H4 (cell line): ENCODE measurements at regions not wholly inside any gene's neighbourhood (a gene's known extent, or its start where the extent isn't known, plus 50 kb on each side); places are given as distances from the start of the nearest gene placed in this dataset.
"Not testable (repeated sequence)": the region's sequence is repeated elsewhere in the genome, so short reads cannot be mapped to it uniquely, and the experiment has no call there.

Experiments used
- DNase-seq: peaks from one replicate; pipeline ENCODE4 v3.0.0-alpha.2; 2015; ENCODE audit warnings: low spot score

DNA sequence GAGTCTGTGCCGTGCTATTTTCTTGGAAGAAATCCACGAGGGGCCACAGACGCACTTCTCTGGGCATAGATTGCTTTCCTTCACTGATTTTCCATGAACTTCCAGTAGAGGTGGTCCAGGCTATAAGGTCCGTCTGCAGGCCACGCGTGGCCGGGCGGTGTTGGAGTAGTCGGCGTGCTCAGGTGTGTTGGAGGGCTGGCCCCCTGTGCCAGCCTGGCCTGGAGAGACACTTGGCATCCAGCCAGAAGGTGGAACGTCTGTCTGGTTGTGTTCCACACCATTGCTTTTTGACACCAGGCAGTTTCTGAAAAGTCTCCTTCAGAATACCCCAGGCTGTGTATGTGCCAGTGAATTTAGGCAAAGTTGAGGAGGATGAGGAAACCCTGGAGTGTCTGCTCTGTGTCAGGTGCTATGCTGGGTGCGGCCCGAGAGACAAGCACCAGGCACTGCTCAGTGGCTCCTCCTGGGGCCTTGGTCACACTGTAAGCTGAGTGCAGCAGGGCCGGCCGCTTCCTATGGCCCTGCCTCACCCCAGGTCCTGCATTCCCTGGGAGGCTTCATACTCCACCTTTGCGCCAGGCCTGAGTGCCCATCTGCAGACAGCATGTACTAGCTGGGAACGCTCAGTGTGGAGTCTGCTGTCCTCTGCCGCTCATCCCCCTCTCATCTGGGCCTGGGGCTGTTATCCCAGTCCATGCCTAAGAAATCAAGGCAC is 52.1 kb upstream of the TAMM41 start:
- DNase-seq, result no peak

DNA sequence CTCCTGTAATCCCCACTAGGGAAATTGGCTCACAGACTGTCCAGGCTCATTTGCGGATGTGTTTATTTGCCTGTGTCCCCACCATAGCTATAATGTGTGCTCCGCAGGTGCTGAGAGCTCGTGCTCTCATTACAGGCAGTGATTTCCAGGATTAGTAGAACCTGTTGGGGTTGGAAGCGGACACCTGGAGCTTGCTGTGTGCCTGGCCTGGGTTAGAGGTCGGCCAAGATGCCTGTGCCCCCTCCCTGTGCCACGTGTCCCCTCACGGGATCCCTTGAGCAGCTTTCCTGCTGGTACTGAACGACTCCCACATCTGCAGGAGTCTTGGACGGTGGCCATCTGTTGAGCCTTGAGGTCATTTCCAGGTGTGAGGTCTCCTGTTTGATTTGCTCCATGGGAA is 52.7 kb upstream of the TAMM41 start:
- not testable (repeated sequence) for DNase-seq

DNA sequence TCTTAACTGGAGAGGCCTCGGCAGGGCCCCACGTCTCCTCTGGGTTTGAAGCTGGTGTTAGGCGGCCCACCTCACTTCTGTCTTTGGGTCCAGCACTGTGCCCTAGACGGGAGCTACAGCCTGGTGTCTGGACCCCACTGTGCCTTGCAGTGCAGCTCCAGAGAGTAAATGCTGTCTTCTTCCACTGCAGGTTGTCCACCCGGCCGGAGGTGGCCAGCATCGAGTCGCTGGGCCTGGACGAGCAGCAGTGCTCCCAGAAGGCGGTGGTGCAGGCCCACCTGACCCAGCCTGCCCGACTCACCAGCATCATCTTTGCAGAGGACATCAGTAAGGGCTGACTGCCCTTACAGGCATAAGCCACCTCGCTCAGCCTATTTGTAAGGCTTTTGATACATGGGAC is 53.1 kb upstream of the TAMM41 start:
- no peak for DNase-seq

DNA sequence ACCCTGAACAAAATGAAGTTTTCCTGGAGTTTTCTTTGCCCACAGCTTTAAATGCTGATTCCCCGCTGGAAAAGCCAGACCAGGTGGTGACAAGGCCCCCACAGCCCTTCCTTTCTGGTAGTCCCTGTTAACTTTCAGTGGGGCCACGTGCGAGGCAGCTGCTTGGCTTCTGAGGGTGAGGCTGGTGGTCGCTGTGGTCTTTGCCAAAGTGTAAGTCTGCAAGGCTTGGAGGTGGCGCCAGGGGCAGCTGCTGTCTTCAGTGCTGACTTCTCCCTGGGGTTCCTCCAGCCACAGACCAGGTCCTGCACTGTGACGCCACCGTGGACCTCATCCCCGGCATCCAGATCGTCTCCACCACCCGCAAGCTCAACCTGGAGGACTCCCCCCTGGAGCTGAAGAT is 54.1 kb upstream of the TAMM41 start:
- no peak for DNase-seq

DNA sequence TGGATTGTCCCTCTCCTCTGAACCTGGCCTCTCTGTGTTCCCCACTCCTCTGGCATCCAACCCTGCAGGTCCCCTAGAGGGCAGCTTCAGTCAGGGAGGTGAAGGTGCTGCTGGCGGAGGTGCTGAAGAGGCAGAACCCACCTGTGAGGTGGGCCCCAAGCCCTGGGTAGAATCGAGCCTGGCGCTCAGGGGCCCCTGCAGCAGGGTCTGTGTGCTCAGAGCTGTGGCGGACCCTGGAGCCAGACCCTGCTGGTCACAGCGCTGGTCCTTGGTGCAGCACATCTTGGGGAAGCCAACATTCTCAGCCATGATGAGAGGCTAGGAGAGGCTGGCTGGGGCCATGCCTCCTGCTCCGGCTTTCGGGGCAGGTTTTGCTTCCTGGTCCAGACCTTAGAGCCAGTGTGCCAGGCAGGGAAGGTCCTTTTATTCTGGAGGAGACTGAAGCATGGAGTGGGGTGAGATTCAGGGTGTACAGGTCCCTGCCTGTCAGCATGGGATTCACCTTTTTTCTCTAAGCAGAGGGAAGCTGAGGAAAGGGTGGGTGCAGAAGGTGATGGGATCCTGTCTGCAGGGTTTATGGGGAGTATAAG is 54.7 kb upstream of the TAMM41 start:
- no peak for DNase-seq

DNA sequence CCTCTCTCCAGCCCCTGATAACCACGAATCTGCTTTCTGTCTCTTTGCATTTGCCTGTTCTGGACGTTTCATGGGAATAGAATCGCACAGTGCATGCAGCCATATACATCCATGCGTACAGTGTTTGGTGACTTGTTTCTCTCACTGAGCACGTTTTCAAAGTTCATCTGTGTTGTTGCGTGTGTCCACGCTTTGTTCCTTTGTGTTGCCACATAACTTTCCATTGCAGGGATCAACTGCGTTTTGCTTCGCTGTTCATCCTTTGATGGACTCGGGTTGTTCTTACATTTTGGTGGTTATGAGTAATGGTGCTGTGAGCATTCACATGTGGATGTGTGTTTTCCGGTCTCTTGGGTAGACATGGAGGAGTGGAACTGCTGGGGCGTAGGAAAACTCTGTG is 56.4 kb upstream of the TAMM41 start:
- DNase-seq, result no peak

DNA sequence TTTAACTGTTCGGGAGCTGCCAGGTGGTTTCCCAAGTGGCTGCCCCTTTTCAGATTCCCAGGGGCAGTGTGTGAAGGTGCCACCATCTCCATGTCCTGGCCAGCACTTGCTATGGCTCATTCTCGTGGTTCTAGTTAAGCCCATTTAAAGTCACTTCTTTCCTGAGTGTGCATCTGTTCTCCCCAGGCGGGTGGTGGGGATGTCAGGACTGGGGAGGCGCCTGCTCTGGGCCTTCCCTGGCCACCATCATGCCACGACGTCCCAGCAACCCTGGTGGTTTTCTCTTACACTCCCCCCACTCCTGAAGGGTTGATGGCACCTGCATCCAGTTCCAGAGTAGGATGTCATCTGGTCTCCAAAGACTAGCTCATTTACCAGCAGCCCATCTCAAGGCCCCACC is 56.8 kb upstream of the TAMM41 start:
- DNase-seq, result no peak

DNA sequence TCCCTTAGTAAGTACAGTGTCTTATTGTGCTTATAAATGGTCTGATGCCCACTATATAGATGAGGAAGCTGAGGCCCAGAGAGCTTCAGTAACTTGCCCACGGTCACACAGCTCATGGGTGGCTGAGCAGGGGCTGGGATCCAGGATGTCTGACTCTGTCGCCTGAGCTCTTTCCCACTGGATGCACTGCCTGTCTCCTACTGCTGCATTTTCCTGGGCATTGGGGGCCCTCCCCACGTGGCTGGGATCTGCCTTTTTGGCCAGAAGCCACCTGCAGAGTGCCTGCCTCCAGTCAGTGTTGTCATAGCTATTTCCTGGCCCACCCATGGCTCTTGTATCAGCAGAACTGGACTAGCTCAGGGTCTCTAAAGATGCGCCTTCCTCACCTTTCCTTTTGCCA is 57.5 kb upstream of the TAMM41 start:
- DNase-seq, result no peak

DNA sequence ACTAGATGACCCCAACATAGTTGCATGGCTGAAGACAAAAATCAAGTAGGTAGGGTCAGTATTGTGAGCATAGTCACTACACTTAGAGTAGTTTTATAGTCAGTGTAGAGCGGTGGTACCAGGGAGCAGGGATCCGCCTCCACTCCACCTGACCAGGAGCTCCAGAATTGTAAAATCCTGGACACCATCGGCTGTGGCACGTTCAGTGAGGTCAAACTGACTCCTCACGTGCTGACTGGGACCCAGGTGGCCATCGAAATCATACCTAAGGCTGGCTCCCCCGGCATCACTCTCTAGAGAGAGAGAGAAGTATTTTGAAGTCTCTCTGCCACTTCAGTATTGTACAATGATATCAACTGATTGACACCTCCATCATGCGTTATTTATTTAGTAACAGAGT is 59.7 kb upstream of the TAMM41 start:
- no peak for DNase-seq

DNA sequence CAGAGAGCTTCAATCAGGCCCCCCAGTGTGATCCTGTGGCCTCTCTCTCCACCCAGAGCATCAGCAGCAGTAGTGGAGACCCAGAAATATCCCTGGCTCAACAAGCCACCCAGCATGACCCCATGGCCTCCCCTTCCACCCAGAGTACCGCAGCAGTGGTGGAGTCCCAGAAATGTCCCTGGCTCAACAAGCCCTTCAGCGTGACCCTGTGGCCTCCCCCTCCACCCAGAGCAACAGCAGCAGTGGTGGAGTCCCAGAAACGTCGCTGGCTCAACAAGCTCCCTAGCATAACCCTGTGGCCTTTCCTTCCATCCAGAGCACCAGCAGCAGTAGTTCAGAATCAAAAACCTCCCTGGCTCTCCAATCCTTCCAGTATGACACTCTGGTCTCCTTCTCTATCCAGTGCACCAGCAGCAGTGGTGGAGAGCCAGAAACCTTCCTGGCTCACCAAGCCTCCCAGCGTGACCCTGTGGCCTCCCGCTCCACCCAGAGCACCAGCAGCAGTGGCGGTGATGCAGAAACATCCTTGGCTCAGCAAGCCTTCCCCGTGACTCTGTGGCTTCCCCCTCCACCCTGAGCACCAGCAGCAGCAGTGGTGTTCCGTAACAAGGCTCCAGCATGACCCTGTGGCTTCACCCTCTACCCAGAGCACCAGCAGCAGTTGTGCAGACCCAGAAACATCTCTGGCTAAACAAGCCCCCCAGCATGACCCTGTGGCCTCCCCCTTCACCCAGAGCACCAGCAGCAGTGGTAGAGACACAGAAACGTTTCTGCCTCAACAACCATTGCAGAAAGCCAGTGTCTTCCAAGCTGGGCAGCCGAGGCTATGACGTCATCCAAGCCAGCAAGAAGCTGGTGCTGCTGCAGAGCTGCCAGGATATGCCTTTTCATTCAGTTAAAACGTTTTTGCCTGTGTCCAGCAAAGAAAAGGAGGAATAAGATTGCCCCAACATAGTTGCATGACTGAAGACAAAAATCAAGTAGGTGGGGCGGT is 61.3 kb upstream of the TAMM41 start:
- DNase-seq, result no peak

DNA sequence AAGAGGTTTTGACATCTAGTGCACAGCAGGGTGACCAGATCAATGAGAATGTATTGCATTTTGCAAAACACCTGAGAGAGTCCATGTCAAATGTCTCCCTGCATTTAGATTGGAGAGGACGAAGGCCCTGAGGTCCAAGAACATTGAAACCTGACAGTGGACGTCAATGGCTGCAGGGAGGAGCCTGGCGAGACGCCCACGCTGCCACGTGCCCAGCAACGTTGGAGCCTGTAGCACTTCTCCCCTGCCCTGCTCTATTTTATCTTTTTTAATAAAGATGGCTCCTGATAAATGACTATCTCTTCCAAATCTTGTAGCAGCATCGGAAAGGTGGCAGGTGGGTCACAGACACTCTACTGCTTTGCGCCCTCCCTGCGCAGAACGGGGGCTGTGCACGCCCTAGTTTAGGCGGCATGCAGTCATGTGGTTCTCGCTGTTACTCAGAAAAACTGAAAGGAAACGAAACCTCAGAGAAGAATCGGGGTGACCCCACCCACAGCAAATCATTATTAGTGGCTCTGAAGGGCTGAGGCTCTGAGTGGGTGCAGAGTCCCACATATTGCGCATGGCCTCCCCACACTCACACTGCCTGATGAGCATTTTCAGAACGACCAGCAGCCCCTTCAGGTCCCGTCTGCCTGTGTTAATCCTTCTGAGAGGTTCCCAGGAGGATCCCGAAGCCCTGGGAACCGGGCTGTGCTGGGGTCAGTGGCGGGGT is 62.5 kb upstream of the TAMM41 start:
- no peak for DNase-seq

DNA sequence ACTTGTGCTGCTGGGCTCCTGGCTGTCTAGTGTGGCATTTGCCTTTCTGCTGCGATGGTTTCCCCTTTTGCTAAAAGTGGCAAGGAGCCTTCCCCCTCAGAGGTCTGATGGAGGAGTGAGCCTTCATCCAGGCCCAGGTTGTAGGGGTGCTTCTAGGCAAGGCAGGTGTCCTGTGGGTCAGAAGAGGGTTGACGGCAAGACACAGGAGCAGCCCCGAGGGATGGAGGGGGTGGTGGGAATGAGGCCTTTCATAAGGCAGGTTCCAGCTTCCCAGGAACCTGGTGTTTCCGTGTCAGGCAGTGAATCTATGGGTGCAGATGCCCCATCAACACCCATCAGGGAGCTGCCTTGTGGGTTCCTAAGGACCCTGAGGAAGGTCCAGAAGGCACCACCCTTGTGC is 63.0 kb upstream of the TAMM41 start:
- no peak for DNase-seq

DNA sequence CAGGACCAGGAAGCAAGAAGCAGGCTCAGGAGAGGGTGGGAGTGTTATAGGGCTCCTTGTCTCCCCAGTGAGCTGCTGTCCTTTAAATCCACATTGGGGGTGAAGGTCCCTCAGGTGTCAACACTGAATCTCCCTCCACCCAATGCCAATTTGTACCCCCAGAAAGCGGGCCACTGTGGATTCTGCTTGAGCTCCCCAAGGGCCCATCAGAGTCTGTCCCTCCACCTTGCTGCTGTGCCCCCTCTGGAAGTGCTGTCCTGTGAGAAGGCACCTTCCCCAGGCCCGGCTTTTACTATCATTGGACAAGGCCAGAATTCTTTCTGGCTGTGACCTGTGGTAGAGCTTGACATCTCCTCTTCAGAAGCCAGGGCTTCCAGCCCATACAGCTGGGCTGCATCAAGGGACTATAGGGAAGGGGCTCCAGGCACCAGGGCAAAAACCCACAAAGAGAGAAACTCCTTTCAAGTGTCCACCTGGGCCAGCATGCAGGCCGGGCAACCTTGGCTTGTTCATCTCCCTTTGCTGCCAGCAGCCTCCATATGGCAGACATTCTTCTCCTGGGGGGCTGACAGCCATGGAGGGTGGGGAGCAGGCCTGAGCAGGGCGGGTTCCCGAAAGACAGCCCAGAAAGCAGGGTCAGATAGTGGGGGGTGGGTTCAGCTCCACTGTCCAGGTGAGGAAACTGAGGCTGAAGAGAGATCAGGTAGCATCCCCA is 63.7 kb upstream of the TAMM41 start:
- DNase-seq, result not testable (repeated sequence)

DNA sequence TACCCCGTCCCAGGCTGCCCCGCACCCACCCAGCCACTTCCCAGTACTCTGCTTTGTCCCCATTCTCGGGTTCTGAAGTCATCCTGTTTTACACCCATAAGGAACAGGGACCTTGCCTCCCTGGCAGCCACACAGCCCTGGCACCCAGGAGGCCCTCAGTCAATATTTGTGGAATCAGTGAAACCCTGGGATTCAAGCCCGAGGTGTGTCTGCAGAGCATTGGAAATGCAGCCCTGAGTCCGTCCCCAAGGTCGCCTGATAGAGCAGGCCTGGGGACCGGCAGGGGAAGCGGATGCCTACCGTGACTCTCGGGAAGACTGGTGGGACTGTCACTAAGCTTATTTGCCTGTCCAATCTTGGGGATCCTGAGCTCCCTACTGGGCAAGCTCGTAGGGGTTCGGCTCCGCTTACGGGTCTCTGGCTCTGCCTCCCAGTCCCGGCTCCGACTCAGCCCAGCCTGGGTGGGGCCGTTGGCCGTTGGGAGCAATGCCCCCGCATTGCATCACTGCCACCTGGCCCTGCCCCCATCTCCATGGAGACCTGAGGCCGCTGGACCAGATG is 64.4 kb upstream of the TAMM41 start:
- no peak for DNase-seq

DNA sequence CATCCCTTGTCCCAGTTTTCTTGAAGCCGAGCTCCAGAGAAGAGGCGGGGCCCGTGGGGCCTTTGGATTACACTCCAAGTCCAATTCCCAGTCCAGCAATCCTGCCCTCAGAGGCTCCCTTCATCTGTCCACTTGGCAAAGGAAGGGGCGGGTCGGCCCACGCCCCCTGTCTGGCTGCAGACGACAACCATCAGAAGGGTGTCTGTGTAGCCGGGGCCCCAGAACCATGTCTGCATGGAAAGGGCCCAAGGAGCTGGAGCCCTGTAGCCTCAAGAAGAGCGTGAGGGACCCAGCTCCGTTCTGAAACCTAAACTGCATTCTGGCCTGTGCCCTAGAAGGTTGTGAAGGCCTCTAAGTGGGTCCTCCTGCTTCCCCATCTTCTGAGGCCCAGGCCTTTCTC is 65.2 kb upstream of the TAMM41 start:
- DNase-seq, result not testable (repeated sequence)

DNA sequence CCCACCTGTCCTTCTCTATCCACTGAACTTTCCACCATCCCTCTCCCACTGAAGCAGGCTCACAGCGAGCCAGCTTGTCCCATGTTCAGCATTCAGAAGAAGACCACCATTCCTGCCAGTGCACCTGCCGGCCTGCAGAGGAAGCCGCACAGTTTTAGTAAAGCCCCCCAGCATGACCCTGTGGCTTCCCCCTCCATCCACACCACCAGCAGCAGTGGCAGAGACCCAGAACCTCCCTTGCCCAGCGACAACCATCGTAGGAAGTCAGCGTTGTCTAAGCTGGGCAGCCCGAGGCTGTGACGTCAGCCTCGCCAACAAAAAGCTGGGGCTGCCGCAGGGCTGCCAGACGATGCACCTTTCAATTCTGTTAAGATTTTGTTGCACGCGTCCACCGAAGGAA is 66.6 kb upstream of the TAMM41 start:
- DNase-seq, result no peak

DNA sequence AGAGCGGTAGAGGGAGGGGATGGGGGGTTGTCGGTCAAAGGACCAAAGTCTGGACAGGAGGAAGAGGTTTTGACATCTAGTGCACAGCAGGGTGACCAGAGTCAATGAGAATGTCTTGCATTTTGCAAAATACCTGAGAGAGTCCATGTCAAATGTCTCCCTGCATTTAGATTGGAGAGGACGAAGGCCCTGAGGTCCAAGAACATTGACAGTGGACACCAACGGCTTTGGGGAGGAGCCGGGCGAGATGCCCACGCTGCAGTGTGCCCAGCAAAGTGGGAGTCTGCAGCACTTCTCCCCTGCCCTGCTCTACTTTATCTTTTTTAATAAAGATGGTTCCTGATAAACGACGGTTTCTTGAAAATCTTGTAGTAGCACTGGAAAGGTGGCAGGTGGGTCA is 67.4 kb upstream of the TAMM41 start:
- no peak for DNase-seq

DNA sequence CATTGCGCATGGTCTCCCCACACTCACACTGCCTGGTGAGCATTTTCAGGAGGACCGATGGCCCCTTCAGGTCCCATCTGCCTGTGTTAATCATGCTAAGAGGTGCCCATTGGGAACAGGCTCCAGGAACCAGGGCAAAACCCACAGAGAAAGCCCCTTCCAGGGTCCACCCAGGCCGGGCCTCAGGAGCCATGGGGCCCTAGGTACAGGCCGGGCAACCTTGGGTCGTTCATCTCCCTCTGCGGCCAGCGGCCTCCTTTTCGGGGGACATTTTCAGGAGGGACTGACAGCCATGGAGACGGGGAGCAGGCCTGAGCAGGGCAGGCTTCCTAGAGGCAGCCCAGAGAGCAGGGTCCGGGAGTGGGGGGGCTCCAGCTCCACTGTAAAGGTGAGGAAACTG is 68.0 kb upstream of the TAMM41 start:
- DNase-seq, result no peak

DNA sequence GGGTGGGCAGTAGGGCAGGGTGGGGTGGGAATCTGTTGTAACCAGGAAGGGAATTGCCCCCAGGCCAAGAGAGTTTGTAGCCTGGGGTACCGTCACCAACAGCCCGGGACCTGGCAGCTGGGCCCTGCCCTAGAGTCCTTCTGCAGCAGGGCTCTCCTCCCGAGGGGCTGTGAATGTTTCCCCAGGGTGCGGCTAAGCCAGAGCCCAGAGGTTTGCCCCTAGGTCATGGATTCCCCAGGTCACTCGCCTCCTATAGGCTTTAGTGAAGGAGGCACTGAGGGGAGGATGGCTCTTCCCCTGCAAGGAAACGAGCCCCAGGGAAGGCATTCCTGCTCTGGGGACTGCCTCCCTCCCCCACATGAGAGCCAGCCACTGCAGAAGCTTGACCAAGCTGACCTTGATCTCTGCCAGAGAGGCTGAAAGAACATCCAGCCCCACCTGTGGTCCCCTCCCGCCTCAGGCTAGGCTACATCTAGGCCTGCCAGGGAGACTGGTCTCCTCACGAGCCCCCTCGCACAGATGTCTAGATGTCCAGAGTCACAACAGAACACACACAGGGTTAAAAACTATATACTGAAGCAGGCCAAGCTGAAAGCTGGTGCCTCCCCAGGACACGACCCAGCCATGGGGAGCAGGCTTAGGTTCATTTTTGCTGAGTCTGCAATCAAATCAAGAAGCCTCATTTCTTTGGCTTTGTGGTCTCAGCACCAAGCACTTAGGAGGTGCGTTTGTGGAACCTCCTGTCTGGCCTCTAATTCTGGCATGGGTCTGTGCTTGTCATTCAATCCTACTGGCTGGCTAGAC is 69.1 kb upstream of the TAMM41 start:
- DNase-seq, result no peak

DNA sequence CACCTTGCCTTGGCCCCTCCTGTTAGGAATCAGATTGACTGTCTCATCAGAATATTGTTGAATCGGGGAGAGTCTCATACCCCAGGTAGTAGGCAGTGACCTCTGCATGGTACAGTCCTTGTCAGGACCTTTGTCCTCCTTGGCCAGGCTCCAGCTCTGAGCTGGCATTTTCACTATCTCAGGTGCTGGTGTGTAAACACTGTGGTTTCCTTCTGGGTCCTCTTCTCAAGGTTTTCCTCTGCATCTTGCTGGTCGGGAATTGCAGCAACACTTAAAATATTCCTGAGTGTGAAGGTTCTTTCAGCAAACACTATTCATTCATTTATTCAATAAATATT is 69.7 kb upstream of the TAMM41 start:
- not testable (repeated sequence) for DNase-seq
